Endothelial cell of umbilical vein (primary cell): ENCODE measurements at regions not wholly inside any gene's neighbourhood (a gene's known extent, or its start where the extent isn't known, plus 50 kb on each side); places are given as distances from the start of the nearest gene placed in this dataset.

ENCODE experiments used
- BruUV-seq: library from RNA; stranded (reverse); fragments of 400-500 nt; replicated peaks from 2 replicates; lab custom pipeline; 2021; lab: Mats Ljungman, UMichigan
- CTCF ChIA-PET: fragments of 300-600, 350-600 bp; sonication (Branson Sonifier 250); formaldehyde crosslinking; loops from one replicate; lab custom pipeline; 2021; ENCODE audit warnings: antibody characterized with exemption, inconsistent platforms; lab: Charles Lee
- POLR2A ChIA-PET: fragments of 300-600, 350-600 bp; sonication (Branson Sonifier 250); formaldehyde crosslinking; loops from one replicate; lab custom pipeline; 2021; ENCODE audit warnings: antibody characterized with exemption, inconsistent platforms; lab: Charles Lee
- DNase-seq: peaks from one replicate; pipeline ENCODE4 v3.0.0-alpha.2; 2011; ENCODE audit warnings: low read depth, low spot score
- FAIRE-seq: peaks from 2 replicates; lab custom pipeline; 2011; peaks lifted over from hg19 to GRCh38; lab: Jason Lieb, UNC
- H2AFZ ChIP-seq: 2 replicates; pipeline ENCODE4 v1.6.0; 2012; ENCODE audit warnings: low read depth, low read length, control low read depth, inconsistent platforms
- H3K27ac ChIP-seq: 2 replicates; pipeline ENCODE4 v1.5.1; 2011; ENCODE audit warnings: low read depth, mild to moderate bottlenecking, control low read depth, low read length, moderate library complexity; ENCODE audit not compliant: insufficient read depth
- H3K27me3 ChIP-seq, 2 experiments: 2 replicates each; pipeline versions ENCODE4 v1.6.0 to v1.6.1; 2011; ENCODE audit warnings: low read length in 2 of 2, mixed read lengths in 1 of 2; ENCODE audit not compliant: control insufficient read depth in 2 of 2, insufficient read depth in 2 of 2
- H3K36me3 ChIP-seq, 2 experiments: 2 replicates in 1 of 2; 3 replicates in 1 of 2; pipeline ENCODE4 v1.5.1; 2011; ENCODE audit warnings: low read length in 2 of 2, mild to moderate bottlenecking in 1 of 2, moderate library complexity in 1 of 2; ENCODE audit not compliant: control insufficient read depth in 2 of 2, insufficient read depth in 2 of 2; ENCODE audit errors: extremely low read depth in 1 of 2
- H3K4me1 ChIP-seq: 3 replicates; pipeline ENCODE4 v1.5.1; 2011; ENCODE audit warnings: mild to moderate bottlenecking, low read length; ENCODE audit not compliant: control insufficient read depth, insufficient read depth; ENCODE audit errors: extremely low read depth
- H3K4me2 ChIP-seq: 2 replicates; pipeline ENCODE4 v1.6.1; 2011; ENCODE audit warnings: low read length, control low read depth, mixed read lengths; ENCODE audit not compliant: insufficient read depth
- H3K4me3 ChIP-seq, 3 experiments: fragments of 200-600 bp in 1 of 3; sonication (generic), shearing (Covaris generic) in 1 of 3; replicated peaks in 1 of 3; 2 replicates each; pipeline ENCODE4 v1.5.1; 2011 to 2016; ENCODE audit warnings: control low read depth in 3 of 3, low read length in 3 of 3, mild to moderate bottlenecking in 2 of 3, inconsistent platforms in 1 of 3, low read depth in 1 of 3, moderate library complexity in 1 of 3; ENCODE audit not compliant: insufficient read depth in 1 of 3
- H3K79me2 ChIP-seq: 2 replicates; pipeline ENCODE4 v1.6.0; 2012; ENCODE audit warnings: low read length, inconsistent platforms; ENCODE audit not compliant: control insufficient read depth, insufficient read depth
- H3K9ac ChIP-seq: replicated peaks from 2 replicates; pipeline ENCODE3; 2011; ENCODE audit warnings: low read length, control low read depth; ENCODE audit not compliant: insufficient read depth; ENCODE audit errors: extremely low read depth
- H3K9me1 ChIP-seq: replicated peaks from 3 replicates; pipeline ENCODE4 v1.6.0; 2011; ENCODE audit warnings: mild to moderate bottlenecking, low read length; ENCODE audit not compliant: control insufficient read depth, insufficient read depth; ENCODE audit errors: extremely low read depth
- H3K9me3 ChIP-seq: replicated peaks from 2 replicates; pipeline ENCODE4 v1.5.1; 2012; ENCODE audit warnings: low read length, inconsistent platforms; ENCODE audit not compliant: control insufficient read depth, insufficient read depth
- H4K20me1 ChIP-seq: replicated peaks from 2 replicates; pipeline ENCODE3; 2011; ENCODE audit warnings: mild to moderate bottlenecking, low read length; ENCODE audit not compliant: control insufficient read depth, insufficient read depth; ENCODE audit errors: extremely low read depth
- CTCF ChIP-seq, 2 donors: IDR thresholded peaks; 1 replicate in 1 of 2; 2 replicates in 1 of 2; pipeline ENCODE4 v1.5.1; 2011; ENCODE audit warnings: low read length in 2 of 2, mild to moderate bottlenecking in 2 of 2, moderate library complexity in 2 of 2, control low read depth in 1 of 2, inconsistent platforms in 1 of 2, low read depth in 1 of 2; ENCODE audit not compliant: insufficient read depth in 1 of 2; ENCODE audit errors: extremely low read depth in 1 of 2
- EZH2 ChIP-seq: IDR thresholded peaks from 2 replicates; pipeline ENCODE4 v1.6.1; 2012; ENCODE audit warnings: borderline replicate concordance, low read depth, mild to moderate bottlenecking, moderate library complexity, low read length, inconsistent platforms; ENCODE audit not compliant: severe bottlenecking
- FOS ChIP-seq: IDR thresholded peaks from 2 replicates; pipeline ENCODE4 v1.6.1; 2011; ENCODE audit warnings: mild to moderate bottlenecking, low read length, moderate library complexity, borderline replicate concordance; ENCODE audit not compliant: insufficient read depth
- GATA2 ChIP-seq: IDR thresholded peaks from 2 replicates; pipeline ENCODE4 v1.7.0; 2011; ENCODE audit warnings: low read depth, mild to moderate bottlenecking, moderate library complexity, mixed read lengths, low read length; ENCODE audit not compliant: insufficient read length, insufficient read depth
- JUN ChIP-seq: IDR thresholded peaks from 2 replicates; pipeline ENCODE4 v1.6.1; 2011; ENCODE audit warnings: borderline replicate concordance, low read depth; ENCODE audit not compliant: insufficient read length, insufficient read depth
- MAX ChIP-seq: IDR thresholded peaks from 2 replicates; pipeline ENCODE4 v1.6.1; 2011; ENCODE audit not compliant: insufficient read depth, insufficient read length
- MYC ChIP-seq: IDR thresholded peaks from one replicate; pipeline ENCODE4 v1.6.1; 2011; ENCODE audit warnings: mild to moderate bottlenecking, low read depth, low read length
- POLR2A ChIP-seq: IDR thresholded peaks from 2 replicates; pipeline ENCODE4 v1.6.1; 2012; ENCODE audit warnings: low read depth, mild to moderate bottlenecking, control low read depth, low read length
- POLR2AphosphoS5 ChIP-seq: IDR thresholded peaks from 2 replicates; pipeline ENCODE4 v1.6.1; 2012; ENCODE audit warnings: low read depth, mild to moderate bottlenecking, control low read depth, low read length, moderate library complexity; ENCODE audit not compliant: insufficient read depth
- dilution Hi-C: fragments of 300-500 bp; cut with MboI; formaldehyde crosslinking; loops from one replicate; pipeline ENCODE4 v1.15.0; 2019; ENCODE audit warnings: low sequenced_read_pairs; ENCODE audit not compliant: extremely low pct_ligation_motif_present
- intact Hi-C: fragments of 100-400 bp; cut with micrococcal nuclease; formaldehyde crosslinking; loops from one replicate; pipeline ENCODE4 v1.10.0; 2022

DNA sequence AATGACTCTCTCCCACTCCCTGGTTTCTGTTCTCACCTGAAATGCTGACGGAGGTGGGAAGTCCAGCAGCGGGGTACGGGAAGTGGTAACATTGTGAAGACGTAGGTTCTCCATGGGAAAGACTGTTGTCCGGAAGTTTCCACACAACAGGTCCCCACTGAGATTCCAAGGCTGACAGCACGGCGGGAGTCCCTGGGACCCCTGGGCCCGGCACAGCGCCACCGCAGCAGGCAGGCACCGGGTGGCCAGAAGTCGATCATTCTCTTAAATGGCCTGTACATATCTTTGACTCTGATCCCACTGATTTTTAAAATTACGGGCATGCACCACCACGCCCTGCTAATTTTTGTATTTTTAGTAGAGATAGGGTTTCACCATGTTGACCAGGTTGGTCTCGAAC lies 201.0 kb upstream of the SALL3 start:
- Histone ChIP-seq H3K79me2 (no peaks in the 10 kb centered on the region), H3K27me3 (no peaks in the 10 kb centered on the region), H2AFZ (no peak overlapping the region), H3K4me1 (no peaks in the 10 kb centered on the region), H3K27ac (no peak overlapping the region), H3K4me2 (no peak overlapping the region), H3K9ac (no peak overlapping the region), H3K4me3 (no peak overlapping the region), H3K9me1 (no peaks in the 10 kb centered on the region), H3K36me3 (no peaks in the 10 kb centered on the region), H4K20me1 (no peaks in the 10 kb centered on the region), H3K9me3 (peaks cover 10% of the 10 kb centered on the region)
- intact Hi-C loops: no loop called here
- ChIA-PET CTCF (no interaction called here), POLR2A (no interaction called here)
- DNase-seq (no peak), FAIRE-seq (no peak)
- no TSS peak for BruUV-seq
- TF ChIP-seq FOS (no peak), MYC (no peak), EZH2 (no peak)
- dilution Hi-C loops: no loop called here

DNA sequence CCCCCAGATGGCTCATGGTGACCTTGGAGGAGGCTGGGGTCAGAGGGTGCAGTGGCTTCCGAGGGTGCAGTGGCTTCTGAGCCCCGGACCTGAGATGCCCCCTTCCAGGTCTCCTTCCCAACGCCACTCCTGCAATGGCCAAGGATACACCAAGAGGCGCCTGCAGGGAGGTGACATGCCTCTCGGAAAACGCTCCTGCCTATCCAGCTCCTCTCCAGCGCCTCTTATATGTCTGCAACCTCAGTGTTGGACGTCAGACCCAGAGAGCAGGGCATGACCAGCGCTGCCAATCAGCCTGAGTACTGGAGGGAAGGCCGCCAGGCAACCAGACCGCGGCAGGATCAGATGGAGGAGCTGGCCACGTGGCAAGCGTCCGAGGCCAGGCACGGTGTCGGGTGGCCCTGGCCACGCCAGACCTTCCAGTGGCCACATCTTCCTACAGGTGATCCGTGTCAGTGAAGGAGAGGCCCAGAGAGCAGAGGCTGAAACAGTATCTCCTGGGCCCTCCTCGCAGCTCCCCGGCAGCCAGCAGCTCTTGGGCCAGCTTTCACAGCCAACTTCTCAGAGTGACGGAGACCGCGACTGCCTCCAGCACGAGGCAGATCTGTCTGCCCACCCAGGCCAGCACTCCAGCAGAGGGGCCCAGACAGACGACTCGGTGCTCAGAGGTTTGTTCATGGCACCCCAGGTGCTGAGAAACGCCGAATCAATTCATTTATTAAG lies 199.5 kb upstream of the SALL3 start:
- dilution Hi-C loops: no loop called here
- no peak for TF ChIP-seq POLR2AphosphoS5
- no peak for TF ChIP-seq MAX
- TF ChIP-seq GATA2: no peak
- no peak for TF ChIP-seq EZH2
- no peak for TF ChIP-seq JUN
- TF ChIP-seq CTCF (IDR thresholded peaks at IDR 0.05; ENCODE audit: extremely low read depth in 1 of 2, insufficient read depth in 1 of 2, low read depth in 1 of 2, low read length in 2 of 2): no peak
- TF ChIP-seq FOS: no peak
- TF ChIP-seq MYC: no peak
- TF ChIP-seq POLR2A: no peak
- CTCF ChIA-PET: no interaction called here

More for the DNA sequence above, 199.5 kb upstream of the SALL3 start:
- H4K20me1 ChIP-seq: no peaks in the 10 kb centered on the region
- no peaks in the 10 kb centered on the region for H3K9me1 ChIP-seq
- no peak overlapping the region for H3K4me2 ChIP-seq
- H3K27me3 ChIP-seq: no peaks in the 10 kb centered on the region
- peaks cover 6% of the 10 kb centered on the region for H3K9me3 ChIP-seq
- H3K27ac ChIP-seq: no peak overlapping the region
- no peak for DNase-seq
- no peaks in the 10 kb centered on the region for H3K36me3 ChIP-seq
- intact Hi-C loops: no loop called here
- BruUV-seq: no TSS peak
- H3K4me1 ChIP-seq: no peaks in the 10 kb centered on the region
- H3K4me3 ChIP-seq: no peak overlapping the region
- H2AFZ ChIP-seq: no peak overlapping the region
- POLR2A ChIA-PET: no interaction called here
- no peak for FAIRE-seq
- H3K9ac ChIP-seq: no peak overlapping the region
- no peaks in the 10 kb centered on the region for H3K79me2 ChIP-seq
